Adrenal gland (tissue), 9 donors: ENCODE measurements at regions not wholly inside any gene's neighbourhood (a gene's known extent, or its start where the extent isn't known, plus 50 kb on each side); places are given as distances from the start of the nearest gene placed in this dataset.
A peak's percentile ranks its signal among the peaks of the same experiment; 100 is the strongest.

ENCODE experiments used
- DNase-seq, 7 donors: peaks; one replicate each; pipeline ENCODE4 v3.0.0-alpha.2; 2019 to 2020
- H3K27ac ChIP-seq, 5 donors: fragments of 200-600 bp; sonication (generic) in 4 of 5; 1 replicate in 3 of 5; 2 replicates in 2 of 5; pipeline versions ENCODE4 v1.5.1 to v1.8.0; 2016 to 2020; ENCODE audit warnings: mild to moderate bottlenecking in 1 of 5
- H3K27me3 ChIP-seq: fragments of 200-600 bp; 2 replicates; pipeline ENCODE4 v1.8.0; 2021
- H3K36me3 ChIP-seq, 2 donors: fragments of 200-600 bp; replicated peaks in 1 of 2; 1 replicate in 1 of 2; 2 replicates in 1 of 2; pipeline versions ENCODE4 v1.5.1 to v1.8.0; 2018 to 2022
- H3K4me1 ChIP-seq, 2 donors: fragments of 200-600 bp; replicated peaks in 1 of 2; 1 replicate in 1 of 2; 2 replicates in 1 of 2; pipeline versions ENCODE4 v1.5.1 to v1.8.0; 2018 to 2021
- H3K4me3 ChIP-seq, 4 donors: fragments of 200-600 bp; sonication (generic) in 3 of 4; one replicate each; pipeline ENCODE4 v1.5.1; 2016 to 2018
- H3K9me3 ChIP-seq, 3 donors: fragments of 200-600 bp; sonication (generic) in 1 of 3; replicated peaks in 1 of 3; 1 replicate in 2 of 3; 2 replicates in 1 of 3; pipeline versions ENCODE4 v1.5.1 to v1.8.0; 2016 to 2021
- CTCF ChIP-seq, 6 experiments: fragments of 450-650 bp in 4 of 6; fragments of 200-600 bp in 2 of 6; sonication (generic) in 1 of 6; IDR thresholded peaks; 1 replicate in 5 of 6; 2 replicates in 1 of 6; pipeline versions ENCODE4 v1.5.1 to v1.8.0; 2016 to 2021; ENCODE audit warnings: antibody characterized with exemption in 6 of 6, mild to moderate bottlenecking in 2 of 6, moderate library complexity in 1 of 6
- POLR2A ChIP-seq, 2 donors: fragments of 450-650 bp; IDR thresholded peaks; one replicate each; pipeline ENCODE4 v1.6.1; 2017; ENCODE audit warnings: antibody characterized with exemption in 2 of 2, mild to moderate bottlenecking in 2 of 2, moderate library complexity in 1 of 2
- WGBS, 4 donors: extraction: QIAGEN DNeasy Blood & Tissue Kit in 2 of 4; methylation state at CpG; one replicate each; pipeline versions ENCODE4 v1.1.5 to v1.1.7; 2013 to 2017; 5-methylcytosine and 5-hydroxymethylcytosine counted together
- intact Hi-C, 2 donors: fragments of 100-400 bp; cut with DNase I; formaldehyde crosslinking; loops; one replicate each; pipeline versions ENCODE4 v1.14.1 to v1.15.0; 2022 to 2023
- donor health status: healthy with polysubstance abuse.
- donor health status: Bipolar disorder and iron deficiency.
- donor health status: DM: yes; HTN: yes; CAD: no.
- donor health status: DM: no; HTN: no; CAD: no.
- donor health status: DM: no; HTN: no; CAD: no.

GRCh38 chr4:89599026-89599425 lies 237.9 kb downstream of the SNCA start:
- Histone ChIP-seq H3K4me3 (no peak overlapping the region), H3K9me3 (no peaks in the 10 kb centered on the region), H3K27ac (no peak overlapping the region), H3K27me3 (no peaks in the 10 kb centered on the region), H3K4me1 (no peaks in the 10 kb centered on the region), H3K36me3 (no peaks in the 10 kb centered on the region)
- intact Hi-C loops, result no loop called here
- TF ChIP-seq CTCF (IDR thresholded peaks at IDR 0.05) (no peak), POLR2A (IDR thresholded peaks at IDR 0.05) (no peak)
- no peak for DNase-seq

DNA sequence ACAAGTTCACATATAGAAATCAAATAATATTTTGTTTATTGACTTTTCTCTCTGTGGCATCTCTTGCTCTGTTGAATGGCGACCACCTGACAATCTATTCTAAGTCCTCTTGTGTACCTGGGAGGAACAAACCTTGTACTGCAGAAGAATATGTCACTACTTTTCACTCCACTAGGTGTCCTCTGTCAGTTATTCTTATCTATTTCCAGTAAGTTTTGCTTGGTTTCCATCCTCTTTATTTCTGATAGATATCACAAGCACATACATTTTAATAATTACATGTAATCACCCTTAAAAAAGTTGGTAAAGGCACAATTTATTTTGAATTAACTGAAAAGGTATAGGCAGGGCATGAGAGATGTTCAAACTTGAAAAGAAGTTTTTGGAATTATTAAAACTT lies 238.4 kb downstream of the SNCA start:
- Histone ChIP-seq H3K27ac (no peak overlapping the region), H3K4me3 (no peak overlapping the region), H3K36me3 (no peaks in the 10 kb centered on the region), H3K27me3 (no peaks in the 10 kb centered on the region), H3K4me1 (no peaks in the 10 kb centered on the region), H3K9me3 (no peaks in the 10 kb centered on the region)
- DNase-seq, result no peak
- intact Hi-C loops, result no loop called here
- TF ChIP-seq CTCF (IDR thresholded peaks at IDR 0.05) (peak in 4 of 6 experiments; percentile 8 to 26 (median 14)), POLR2A (IDR thresholded peaks at IDR 0.05) (no peak)
- 67 to 83% (median 73%) methylated on average over 1 of the region's 1 CpG for WGBS, 4 donors

DNA sequence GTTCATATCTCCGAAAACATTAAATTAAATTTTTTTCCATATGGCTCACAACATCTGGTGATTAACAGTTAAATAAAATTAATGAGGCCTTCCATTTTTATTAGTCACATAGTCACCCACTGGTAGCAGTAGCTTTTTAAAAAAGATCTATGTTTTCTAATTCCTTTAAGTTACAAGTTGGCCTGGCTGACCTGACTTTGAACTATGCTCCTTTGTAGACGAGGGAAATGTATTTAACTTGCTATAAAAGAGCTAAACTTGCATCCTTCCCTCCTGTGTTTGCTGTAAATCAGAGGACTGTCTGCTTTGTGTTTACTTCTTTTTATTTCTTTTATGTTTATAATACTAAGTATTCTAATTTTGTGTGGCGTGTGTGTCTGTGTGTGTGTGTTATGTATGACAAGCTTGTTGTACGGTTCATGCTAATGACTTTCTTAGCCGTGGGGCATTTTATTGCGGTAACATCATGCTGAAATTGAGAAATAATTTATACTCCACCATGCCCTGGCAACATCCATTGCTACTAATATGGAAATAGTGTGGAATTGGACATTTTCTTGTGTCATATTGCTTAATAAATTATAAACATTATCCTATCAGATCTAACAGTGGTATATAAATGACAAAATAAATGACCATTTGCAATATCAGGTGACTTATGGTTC lies 241.7 kb downstream of the SNCA start:
- DNase-seq, result no peak
- H3K27me3 ChIP-seq, result no peaks in the 10 kb centered on the region
- H3K9me3 ChIP-seq, result no peaks in the 10 kb centered on the region
- 86 to 90% (median 86%) methylated on average over 6 of the region's 6 CpGs for WGBS, 4 donors
- TF ChIP-seq POLR2A (IDR thresholded peaks at IDR 0.05), result no peak
- no peak for TF ChIP-seq CTCF (IDR thresholded peaks at IDR 0.05)
- no peak overlapping the region for H3K27ac ChIP-seq
- no peak overlapping the region for H3K4me3 ChIP-seq
- H3K36me3 ChIP-seq, result no peaks in the 10 kb centered on the region
- H3K4me1 ChIP-seq, result no peaks in the 10 kb centered on the region
- intact Hi-C loops, result no loop called here

GRCh38 chr4:89590128-89590527 lies 246.8 kb downstream of the SNCA start:
- TF ChIP-seq CTCF (IDR thresholded peaks at IDR 0.05) (no peak), POLR2A (IDR thresholded peaks at IDR 0.05) (no peak)
- no peaks in the 10 kb centered on the region for H3K9me3 ChIP-seq
- no peak for DNase-seq
- no peaks in the 10 kb centered on the region for H3K36me3 ChIP-seq
- 64 to 95% (median 76%) methylated on average over 2 of the region's 2 CpGs for WGBS, 4 donors
- H3K4me3 ChIP-seq, result no peak overlapping the region
- H3K27me3 ChIP-seq, result no peaks in the 10 kb centered on the region
- no peak overlapping the region for H3K27ac ChIP-seq
- intact Hi-C loops, result no loop called here
- H3K4me1 ChIP-seq, result no peaks in the 10 kb centered on the region
